SK-N-SH treated with all-trans-retinoic acid at 6 μM for 48 hours (cell line): ENCODE measurements at regions not wholly inside any gene's neighbourhood (a gene's known extent, or its start where the extent isn't known, plus 50 kb on each side); places are given as distances from the start of the nearest gene placed in this dataset.

Source experiments
- ATAC-seq: fragments of 200-7000 bp; cut with Tn5 transposase; 3 replicates; pipeline ENCODE4 v1.9.1; 2020; ENCODE audit warnings: mild to moderate bottlenecking, moderate library complexity
- ARNTL ChIP-seq: fragments of 450-650 bp; formaldehyde crosslinking; IDR thresholded peaks from 2 replicates; pipeline ENCODE4 v1.5.0; 2020; ENCODE audit warnings: low read depth, mild to moderate bottlenecking, moderate library complexity, borderline replicate concordance
- CREB5 ChIP-seq: fragments of 250-450 bp; sonication (Bioruptor Pico); IDR thresholded peaks from 2 replicates; pipeline ENCODE4 v1.5.1; 2020; ENCODE audit warnings: low read depth, mild to moderate bottlenecking, moderate library complexity
- CSDC2 ChIP-seq: fragments of 250-450 bp; sonication (Bioruptor Pico); IDR thresholded peaks from 2 replicates; pipeline ENCODE4 v1.5.0; 2020; ENCODE audit warnings: mild to moderate bottlenecking, moderate library complexity
- CSRNP3 ChIP-seq: fragments of 250-450 bp; sonication (Bioruptor Pico); IDR thresholded peaks from 2 replicates; pipeline ENCODE4 v1.5.1; 2021; ENCODE audit warnings: mild to moderate bottlenecking, moderate library complexity
- ESRRG ChIP-seq: fragments of 250-450 bp; sonication (Bioruptor Pico); IDR thresholded peaks from 2 replicates; pipeline ENCODE4 v1.6.1; 2021; ENCODE audit warnings: mild to moderate bottlenecking
- GLIS3 ChIP-seq: fragments of 250-450 bp; sonication (Bioruptor Pico); IDR thresholded peaks from 2 replicates; pipeline ENCODE4 v1.5.0; 2020; ENCODE audit warnings: mild to moderate bottlenecking, moderate library complexity
- ISL1 ChIP-seq: fragments of 250-450 bp; sonication (Bioruptor Pico); IDR thresholded peaks from 2 replicates; pipeline ENCODE4 v2.1.2; 2022; ENCODE audit warnings: mild to moderate bottlenecking, moderate library complexity
- OSR1 ChIP-seq: fragments of 250-450 bp; sonication (Bioruptor Pico); IDR thresholded peaks from 2 replicates; pipeline ENCODE4 v1.8.0; 2022; ENCODE audit warnings: moderate library complexity, mild to moderate bottlenecking, inconsistent platforms
- RARB ChIP-seq: fragments of 250-450 bp; sonication (Bioruptor Pico); IDR thresholded peaks from 2 replicates; pipeline ENCODE4 v1.8.0; 2021; ENCODE audit warnings: mild to moderate bottlenecking, moderate library complexity
- SNAI2 ChIP-seq: fragments of 250-450 bp; sonication (Bioruptor Pico); IDR thresholded peaks from 2 replicates; pipeline ENCODE4 v1.5.0; 2020; ENCODE audit warnings: mild to moderate bottlenecking, moderate library complexity
- TCF4 ChIP-seq: fragments of 250-450 bp; sonication (Bioruptor Pico); IDR thresholded peaks from 2 replicates; pipeline ENCODE4 v1.8.0; 2021; ENCODE audit warnings: mild to moderate bottlenecking, moderate library complexity, borderline replicate concordance
- TOX ChIP-seq: fragments of 250-450 bp; sonication (Bioruptor Pico); IDR thresholded peaks from 2 replicates; pipeline ENCODE4 v1.8.0; 2021; ENCODE audit warnings: mild to moderate bottlenecking, moderate library complexity, borderline replicate concordance
- ZC3H10 ChIP-seq: fragments of 250-450 bp; sonication (Bioruptor Pico); IDR thresholded peaks from 2 replicates; pipeline ENCODE4 v1.5.1; 2021; ENCODE audit warnings: mild to moderate bottlenecking, moderate library complexity
- ZFP3 ChIP-seq: fragments of 250-450 bp; sonication (Bioruptor Pico); IDR thresholded peaks from 2 replicates; pipeline ENCODE4 v1.5.0; 2020; ENCODE audit warnings: mild to moderate bottlenecking, moderate library complexity
- ZFP30 ChIP-seq: fragments of 450-650 bp; formaldehyde crosslinking; IDR thresholded peaks from 2 replicates; pipeline ENCODE4 v1.5.0; 2022; ENCODE audit warnings: mild to moderate bottlenecking, moderate library complexity
- ZNF565 ChIP-seq: fragments of 450-650 bp; formaldehyde crosslinking; conservative IDR thresholded peaks from 2 replicates; pipeline ENCODE4 v1.5.0; 2020; ENCODE audit warnings: low read depth, mild to moderate bottlenecking, moderate library complexity
- ZNF70 ChIP-seq: fragments of 450-650 bp; formaldehyde crosslinking; IDR thresholded peaks from 2 replicates; pipeline ENCODE4 v1.5.0; 2020; ENCODE audit warnings: mild to moderate bottlenecking, moderate library complexity
- ZNF8 ChIP-seq: fragments of 450-650 bp; formaldehyde crosslinking; IDR thresholded peaks from 2 replicates; pipeline ENCODE4 v1.5.0; 2020; ENCODE audit warnings: mild to moderate bottlenecking, moderate library complexity
- TF ChIP-seq, protein P1 (sequence below): fragments of 250-450 bp; sonication (Bioruptor Pico); IDR thresholded peaks from 2 replicates; pipeline ENCODE4 v1.8.0; 2021; ENCODE audit warnings: low read depth, mild to moderate bottlenecking, moderate library complexity, borderline replicate concordance
- TF ChIP-seq, protein P2 (sequence below): fragments of 250-450 bp; sonication (Bioruptor Pico); IDR thresholded peaks from 2 replicates; pipeline ENCODE4 v1.8.0; 2020; ENCODE audit warnings: mild to moderate bottlenecking, moderate library complexity, borderline replicate concordance
- TF ChIP-seq, protein P3 (sequence below): fragments of 250-450 bp; sonication (Bioruptor Pico); IDR thresholded peaks from 2 replicates; pipeline ENCODE4 v1.5.0; 2020; ENCODE audit warnings: mild to moderate bottlenecking, moderate library complexity

GRCh38 chrX:99142745-99143144 lies 1267.3 kb downstream of the PCDH19 start:
- no peak for ATAC-seq
- TF ChIP-seq ZFP30 (CRISPR knock-in tag): no peak
- no peak for TF ChIP-seq RARB
- TF ChIP-seq ZFP3 (CRISPR knock-in tag): no peak
- no peak for TF ChIP-seq CSDC2 (CRISPR knock-in tag)
- TF ChIP-seq ZC3H10 (CRISPR knock-in tag): no peak
- TF ChIP-seq ARNTL (CRISPR knock-in tag): no peak
- TF ChIP-seq, protein P1, sequence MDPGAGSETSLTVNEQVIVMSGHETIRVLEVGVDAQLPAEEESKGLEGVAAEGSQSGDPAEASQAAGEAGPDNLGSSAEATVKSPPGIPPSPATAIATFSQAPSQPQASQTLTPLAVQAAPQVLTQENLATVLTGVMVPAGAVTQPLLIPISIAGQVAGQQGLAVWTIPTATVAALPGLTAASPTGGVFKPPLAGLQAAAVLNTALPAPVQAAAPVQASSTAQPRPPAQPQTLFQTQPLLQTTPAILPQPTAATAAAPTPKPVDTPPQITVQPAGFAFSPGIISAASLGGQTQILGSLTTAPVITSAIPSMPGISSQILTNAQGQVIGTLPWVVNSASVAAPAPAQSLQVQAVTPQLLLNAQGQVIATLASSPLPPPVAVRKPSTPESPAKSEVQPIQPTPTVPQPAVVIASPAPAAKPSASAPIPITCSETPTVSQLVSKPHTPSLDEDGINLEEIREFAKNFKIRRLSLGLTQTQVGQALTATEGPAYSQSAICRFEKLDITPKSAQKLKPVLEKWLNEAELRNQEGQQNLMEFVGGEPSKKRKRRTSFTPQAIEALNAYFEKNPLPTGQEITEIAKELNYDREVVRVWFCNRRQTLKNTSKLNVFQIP (CRISPR knock-in tag): no peak
- TF ChIP-seq ZNF8: no peak
- no peak for TF ChIP-seq GLIS3 (CRISPR knock-in tag)
- TF ChIP-seq, protein P2, sequence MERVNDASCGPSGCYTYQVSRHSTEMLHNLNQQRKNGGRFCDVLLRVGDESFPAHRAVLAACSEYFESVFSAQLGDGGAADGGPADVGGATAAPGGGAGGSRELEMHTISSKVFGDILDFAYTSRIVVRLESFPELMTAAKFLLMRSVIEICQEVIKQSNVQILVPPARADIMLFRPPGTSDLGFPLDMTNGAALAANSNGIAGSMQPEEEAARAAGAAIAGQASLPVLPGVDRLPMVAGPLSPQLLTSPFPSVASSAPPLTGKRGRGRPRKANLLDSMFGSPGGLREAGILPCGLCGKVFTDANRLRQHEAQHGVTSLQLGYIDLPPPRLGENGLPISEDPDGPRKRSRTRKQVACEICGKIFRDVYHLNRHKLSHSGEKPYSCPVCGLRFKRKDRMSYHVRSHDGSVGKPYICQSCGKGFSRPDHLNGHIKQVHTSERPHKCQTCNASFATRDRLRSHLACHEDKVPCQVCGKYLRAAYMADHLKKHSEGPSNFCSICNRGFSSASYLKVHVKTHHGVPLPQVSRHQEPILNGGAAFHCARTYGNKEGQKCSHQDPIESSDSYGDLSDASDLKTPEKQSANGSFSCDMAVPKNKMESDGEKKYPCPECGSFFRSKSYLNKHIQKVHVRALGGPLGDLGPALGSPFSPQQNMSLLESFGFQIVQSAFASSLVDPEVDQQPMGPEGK (CRISPR knock-in tag): no peak
- no peak for TF ChIP-seq ZNF565
- no peak for TF ChIP-seq TCF4 (CRISPR knock-in tag)
- TF ChIP-seq CSRNP3 (CRISPR knock-in tag): no peak
- TF ChIP-seq, protein P3, sequence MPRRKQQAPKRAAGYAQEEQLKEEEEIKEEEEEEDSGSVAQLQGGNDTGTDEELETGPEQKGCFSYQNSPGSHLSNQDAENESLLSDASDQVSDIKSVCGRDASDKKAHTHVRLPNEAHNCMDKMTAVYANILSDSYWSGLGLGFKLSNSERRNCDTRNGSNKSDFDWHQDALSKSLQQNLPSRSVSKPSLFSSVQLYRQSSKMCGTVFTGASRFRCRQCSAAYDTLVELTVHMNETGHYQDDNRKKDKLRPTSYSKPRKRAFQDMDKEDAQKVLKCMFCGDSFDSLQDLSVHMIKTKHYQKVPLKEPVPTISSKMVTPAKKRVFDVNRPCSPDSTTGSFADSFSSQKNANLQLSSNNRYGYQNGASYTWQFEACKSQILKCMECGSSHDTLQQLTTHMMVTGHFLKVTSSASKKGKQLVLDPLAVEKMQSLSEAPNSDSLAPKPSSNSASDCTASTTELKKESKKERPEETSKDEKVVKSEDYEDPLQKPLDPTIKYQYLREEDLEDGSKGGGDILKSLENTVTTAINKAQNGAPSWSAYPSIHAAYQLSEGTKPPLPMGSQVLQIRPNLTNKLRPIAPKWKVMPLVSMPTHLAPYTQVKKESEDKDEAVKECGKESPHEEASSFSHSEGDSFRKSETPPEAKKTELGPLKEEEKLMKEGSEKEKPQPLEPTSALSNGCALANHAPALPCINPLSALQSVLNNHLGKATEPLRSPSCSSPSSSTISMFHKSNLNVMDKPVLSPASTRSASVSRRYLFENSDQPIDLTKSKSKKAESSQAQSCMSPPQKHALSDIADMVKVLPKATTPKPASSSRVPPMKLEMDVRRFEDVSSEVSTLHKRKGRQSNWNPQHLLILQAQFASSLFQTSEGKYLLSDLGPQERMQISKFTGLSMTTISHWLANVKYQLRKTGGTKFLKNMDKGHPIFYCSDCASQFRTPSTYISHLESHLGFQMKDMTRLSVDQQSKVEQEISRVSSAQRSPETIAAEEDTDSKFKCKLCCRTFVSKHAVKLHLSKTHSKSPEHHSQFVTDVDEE (CRISPR knock-in tag): no peak

- TF ChIP-seq ZNF70 (no peak), CREB5 (CRISPR knock-in tag) (no peak), ZNF8 (no peak), ARNTL (CRISPR knock-in tag) (no peak), ZC3H10 (CRISPR knock-in tag) (no peak), ZFP30 (CRISPR knock-in tag) (no peak), SNAI2 (CRISPR knock-in tag) (no peak), TOX (CRISPR knock-in tag) (no peak), OSR1 (CRISPR knock-in tag) (no peak), ZFP3 (CRISPR knock-in tag) (no peak), RARB (no peak), TCF4 (CRISPR knock-in tag) (no peak), CSRNP3 (CRISPR knock-in tag) (no peak), ZNF565 (no peak), ESRRG (CRISPR knock-in tag) (no peak), CSDC2 (CRISPR knock-in tag) (no peak), ISL1 (CRISPR knock-in tag) (no peak)
- TF ChIP-seq, protein P1 (CRISPR knock-in tag): no peak
- TF ChIP-seq, protein P3 (CRISPR knock-in tag): no peak
- TF ChIP-seq, protein P2 (CRISPR knock-in tag): no peak
- ATAC-seq: no peak
These were observed 1272.6 kb downstream of the PCDH19 start for GRCh38 chrX:99137488-99137887.
